ENCODE measurements at regions not wholly inside any gene's neighbourhood (a gene's known extent, or its start where the extent isn't known, plus 50 kb on each side); places are given as distances from the start of the nearest gene placed in this dataset.

- Histone ChIP-seq H3K4me1 (ENCODE audit: control insufficient read depth in 4 of 4, insufficient read depth in 4 of 4, low read length in 3 of 4) (no peaks in the 10 kb centered on the region), H3K9ac (ENCODE audit: low read depth in 1 of 2, low read length in 2 of 2) (no peak overlapping the region), H3K4me3 (ENCODE audit: low read depth in 1 of 3, low read length in 3 of 3) (no peak overlapping the region), H3K27me3 (ENCODE audit: control insufficient read depth in 4 of 4, insufficient read depth in 4 of 4, low read length in 3 of 4) (no peaks in the 10 kb centered on the region), H3K9me3 (ENCODE audit: control insufficient read depth in 4 of 4, low read length in 3 of 4) (no peaks in the 10 kb centered on the region), H3K27ac (ENCODE audit: low read depth in 1 of 2, low read length in 2 of 2) (no peak overlapping the region), H3K36me3 (ENCODE audit: control insufficient read depth in 4 of 4, insufficient read depth in 3 of 4, low read depth in 1 of 4, low read length in 3 of 4) (no peaks in the 10 kb centered on the region)
- TF ChIP-seq FOXA1 (IDR thresholded peaks at IDR 0.05) (no peak), TAF1 (conservative IDR thresholded peaks at IDR 0.05) (no peak), RXRA (IDR thresholded peaks at IDR 0.05) (no peak), CTCF (IDR thresholded peaks at IDR 0.05; ENCODE audit: low read depth, low read length, missing input control) (no peak), EGR1 (IDR thresholded peaks at IDR 0.05; ENCODE audit: low read depth in 2 of 2) (no peak), NR2F2 (IDR thresholded peaks at IDR 0.05) (no peak), YY1 (IDR thresholded peaks at IDR 0.05) (no peak), SP1 (IDR thresholded peaks at IDR 0.05) (no peak)
- 77% methylated on average over 24 of the region's 24 CpGs for WGBS
- no peak for DNase-seq (ENCODE audit: low spot score)
Observed at GRCh38 chr7:155885167-155886155, 73.2 kb upstream of the SHH start.

DNA sequence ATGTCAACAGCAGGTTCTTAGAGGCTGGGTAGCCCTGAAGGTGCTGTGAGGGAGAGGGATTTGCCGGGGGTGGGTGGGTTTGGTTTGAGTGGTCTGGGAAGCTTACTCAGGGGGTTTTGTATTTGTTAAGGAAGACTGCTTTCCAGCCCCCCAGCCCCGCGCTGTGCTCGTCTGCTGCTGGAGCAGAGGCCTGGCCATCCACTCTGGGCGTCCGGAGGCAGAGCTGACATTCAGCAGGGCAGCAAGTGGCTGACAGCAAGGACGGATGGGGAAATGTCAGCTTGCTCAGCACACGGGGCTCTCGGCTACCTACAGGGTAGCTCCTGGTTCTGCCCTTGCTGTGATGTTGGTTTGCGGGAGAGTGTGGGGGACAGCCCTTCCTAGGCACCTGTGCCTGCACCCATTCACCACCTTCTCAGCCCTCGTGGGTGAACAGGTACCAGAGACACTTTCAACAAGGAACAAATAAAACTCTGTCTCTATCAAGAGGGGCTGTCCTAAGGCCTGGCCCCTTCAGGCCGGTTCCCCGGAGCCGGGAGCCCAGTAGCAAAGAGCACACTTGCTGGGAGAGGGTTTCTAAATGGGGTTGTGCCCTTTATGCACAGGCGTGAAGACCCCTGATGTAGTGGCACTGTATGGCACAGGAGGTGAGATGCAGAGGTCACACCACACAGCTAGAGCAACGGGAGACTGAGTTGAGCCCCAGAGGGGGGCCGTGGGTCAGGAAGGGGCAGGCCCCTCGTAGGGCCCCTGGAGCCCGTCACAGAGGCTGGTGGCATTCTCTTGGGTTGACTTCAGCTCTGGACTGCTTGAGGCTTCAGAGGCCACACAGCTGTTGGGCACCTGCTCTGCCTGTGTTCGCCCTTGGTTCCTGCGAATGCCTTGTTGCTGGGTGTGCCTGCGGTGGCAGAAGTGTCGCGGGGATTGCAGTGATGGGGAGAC lies 72.2 kb upstream of the SHH start:
- no peak for DNase-seq (ENCODE audit: low spot score)
- H3K4me1 ChIP-seq (ENCODE audit: control insufficient read depth in 4 of 4, insufficient read depth in 4 of 4, low read length in 3 of 4) = no peaks in the 10 kb centered on the region
- H3K27ac ChIP-seq (ENCODE audit: low read depth in 1 of 2, low read length in 2 of 2) = no peak overlapping the region
- no peaks in the 10 kb centered on the region for H3K27me3 ChIP-seq (ENCODE audit: control insufficient read depth in 4 of 4, insufficient read depth in 4 of 4, low read length in 3 of 4)
- H3K4me3 ChIP-seq (ENCODE audit: low read depth in 1 of 3, low read length in 3 of 3) = no peak overlapping the region
- no peak for TF ChIP-seq FOXA1 (IDR thresholded peaks at IDR 0.05)
- no peak for TF ChIP-seq FOXA2 (IDR thresholded peaks at IDR 0.05)
- no peak for TF ChIP-seq CTCF (IDR thresholded peaks at IDR 0.05; ENCODE audit: low read depth, low read length, missing input control)
- no peak for TF ChIP-seq TAF1 (conservative IDR thresholded peaks at IDR 0.05)
- no peak for TF ChIP-seq GABPA (IDR thresholded peaks at IDR 0.05 in 1 of 2, conservative IDR thresholded peaks at IDR 0.05 in 1 of 2)
- WGBS = 93% methylated on average over 24 of the region's 24 CpGs
- no peaks in the 10 kb centered on the region for H3K9me3 ChIP-seq (ENCODE audit: control insufficient read depth in 4 of 4, low read length in 3 of 4)
- H3K36me3 ChIP-seq (ENCODE audit: control insufficient read depth in 4 of 4, insufficient read depth in 3 of 4, low read depth in 1 of 4, low read length in 3 of 4) = no peaks in the 10 kb centered on the region
- no peak overlapping the region for H3K9ac ChIP-seq (ENCODE audit: low read depth in 1 of 2, low read length in 2 of 2)
